Left renal pelvis (tissue), 4 donors: ENCODE measurements at regions not wholly inside any gene's neighbourhood (a gene's known extent, or its start where the extent isn't known, plus 50 kb on each side); places are given as distances from the start of the nearest gene placed in this dataset.
"Not testable (repeated sequence)": the region's sequence is repeated elsewhere in the genome, so short reads cannot be mapped to it uniquely, and the experiment has no call there.

ENCODE experiments used
- DNase-seq, 4 donors: peaks; one replicate each; pipeline ENCODE4 v3.0.0-alpha.2; 2013; ENCODE audit warnings: low read depth in 4 of 4, low spot score in 3 of 4

GRCh38 chr5:5902678-5903646 lies 475.4 kb downstream of the MED10 start:
- DNase-seq, result no peak

GRCh38 chr5:5900350-5900749 lies 477.9 kb downstream of the ICE1 start:
- no peak for DNase-seq

- no peak for DNase-seq
These were observed 477.2 kb downstream of the ICE1 start for GRCh38 chr5:5899716-5900115.

- no peak for DNase-seq
These were observed 465.8 kb downstream of the ICE1 start for GRCh38 chr5:5888284-5888683.

- DNase-seq, result no peak
These were observed 465.4 kb downstream of the ICE1 start for GRCh38 chr5:5887833-5888232.

GRCh38 chr5:5886812-5887486 lies 464.5 kb downstream of the ICE1 start:
- DNase-seq, result no peak

GRCh38 chr5:5886353-5886752 lies 463.9 kb downstream of the ICE1 start:
- DNase-seq, result no peak

GRCh38 chr5:5885782-5886181 lies 463.3 kb downstream of the ICE1 start:
- DNase-seq, result no peak

GRCh38 chr5:5884593-5884992 lies 462.1 kb downstream of the ICE1 start:
- no peak for DNase-seq

- DNase-seq, result no peak
These were observed 461.1 kb downstream of the ICE1 start for GRCh38 chr5:5883562-5883961.

GRCh38 chr5:5883146-5883545 lies 460.7 kb downstream of the ICE1 start:
- no peak for DNase-seq

- DNase-seq, result no peak
These were observed 460.2 kb downstream of the ICE1 start for GRCh38 chr5:5882706-5883105.

GRCh38 chr5:5881294-5881693 lies 458.8 kb downstream of the ICE1 start:
- DNase-seq, result no peak

GRCh38 chr5:5880077-5880763 lies 457.7 kb downstream of the ICE1 start:
- DNase-seq, result no peak

GRCh38 chr5:5857396-5857795 lies 434.9 kb downstream of the ICE1 start:
- DNase-seq, result no peak

GRCh38 chr5:5854087-5854486 lies 431.6 kb downstream of the ICE1 start:
- DNase-seq, result no peak

- DNase-seq, result no peak
These were observed 416.0 kb downstream of the ICE1 start for GRCh38 chr5:5838493-5838892.

- DNase-seq, result not testable (repeated sequence)
These were observed 409.1 kb downstream of the ICE1 start for GRCh38 chr5:5831622-5832021.

- no peak for DNase-seq
These were observed 406.1 kb downstream of the ICE1 start for GRCh38 chr5:5828619-5829018.

GRCh38 chr5:5826911-5827310 lies 404.4 kb downstream of the ICE1 start:
- DNase-seq, result no peak

- DNase-seq, result no peak
These were observed 400.3 kb downstream of the ICE1 start for GRCh38 chr5:5822729-5823257.
